Naive thymus-derived CD4-positive, alpha-beta T cell (primary cell): ENCODE measurements at regions not wholly inside any gene's neighbourhood (a gene's known extent, or its start where the extent isn't known, plus 50 kb on each side); places are given as distances from the start of the nearest gene placed in this dataset.
A peak's percentile ranks its signal among the peaks of the same experiment; 100 is the strongest.
"Not testable (repeated sequence)": the region's sequence is repeated elsewhere in the genome, so short reads cannot be mapped to it uniquely, and the experiment has no call there.

Source experiments
- ATAC-seq: fragments of 150-1000 bp; cut with Tn5 transposase; 2 replicates; pipeline ENCODE4 v1.10.0; 2021; ENCODE audit warnings: mild to moderate bottlenecking, moderate library complexity
- CTCF ChIA-PET: fragments of 350-600 bp; sonication (Branson Sonifier 250); formaldehyde crosslinking; loops from one replicate; lab custom pipeline; 2021; ENCODE audit warnings: antibody characterized with exemption; lab: Charles Lee
- POLR2A ChIA-PET: fragments of 350-600 bp; sonication (Branson Sonifier 250); formaldehyde crosslinking; loops from one replicate; lab custom pipeline; 2021; ENCODE audit warnings: antibody characterized with exemption, inconsistent platforms; lab: Charles Lee
- DNase-seq, 9 donors: peaks; one replicate each; pipeline versions ENCODE4 v3.0.0 to v3.0.0-alpha.2; 2020 to 2022; ENCODE audit warnings: mixed read lengths in 1 of 9
- H3K27ac ChIP-seq: one replicate; pipeline ENCODE4 v1.7.0; 2013; ENCODE audit warnings: mild to moderate bottlenecking, low read depth, low read length, moderate library complexity
- H3K27me3 ChIP-seq, 2 donors: one replicate each; pipeline ENCODE4 v1.7.0; 2013; ENCODE audit warnings: low read length in 2 of 2, mild to moderate bottlenecking in 2 of 2, moderate library complexity in 2 of 2; ENCODE audit not compliant: control insufficient read depth in 2 of 2, insufficient read depth in 2 of 2
- H3K36me3 ChIP-seq, 3 experiments: 1 replicate in 2 of 3; 2 replicates in 1 of 3; pipeline ENCODE4 v1.7.0; 2013; ENCODE audit warnings: low read length in 3 of 3, mild to moderate bottlenecking in 3 of 3, moderate library complexity in 1 of 3; ENCODE audit not compliant: insufficient read depth in 3 of 3, control insufficient read depth in 2 of 3
- H3K4me1 ChIP-seq, 2 donors: one replicate each; pipeline ENCODE4 v1.7.0; 2013; ENCODE audit warnings: low read length in 2 of 2, mild to moderate bottlenecking in 2 of 2, moderate library complexity in 1 of 2; ENCODE audit not compliant: control insufficient read depth in 2 of 2, insufficient read depth in 2 of 2
- H3K4me3 ChIP-seq: 2 replicates; pipeline ENCODE4 v1.7.0; 2013; ENCODE audit warnings: mild to moderate bottlenecking, low read length
- H3K9me3 ChIP-seq, 3 experiments: 1 replicate in 2 of 3; 2 replicates in 1 of 3; pipeline ENCODE4 v1.7.0; 2013; ENCODE audit warnings: low read length in 3 of 3; ENCODE audit not compliant: control insufficient read depth in 2 of 3
- H3K27ac Mint-ChIP-seq, 9 donors: one replicate each; pipeline ENCODE4 v1.8.0; 2020 to 2022; ENCODE audit warnings: mixed read lengths in 9 of 9, mild to moderate bottlenecking in 8 of 9, moderate library complexity in 5 of 9, inconsistent platforms in 2 of 9
- H3K27me3 Mint-ChIP-seq, 5 donors: one replicate each; pipeline ENCODE4 v1.8.0; 2021 to 2022; ENCODE audit warnings: mixed read lengths in 5 of 5, mild to moderate bottlenecking in 1 of 5
- H3K36me3 Mint-ChIP-seq, 5 donors: one replicate each; pipeline ENCODE4 v1.8.0; 2020 to 2022; ENCODE audit warnings: mixed read lengths in 5 of 5, mild to moderate bottlenecking in 3 of 5, inconsistent platforms in 1 of 5
- H3K4me1 Mint-ChIP-seq, 7 donors: one replicate each; pipeline ENCODE4 v1.8.0; 2020 to 2022; ENCODE audit warnings: mixed read lengths in 7 of 7, mild to moderate bottlenecking in 3 of 7, inconsistent platforms in 1 of 7
- H3K4me3 Mint-ChIP-seq, 10 donors: one replicate each; pipeline ENCODE4 v1.8.0; 2020 to 2022; ENCODE audit warnings: mild to moderate bottlenecking in 10 of 10, mixed read lengths in 10 of 10, moderate library complexity in 6 of 10, inconsistent platforms in 2 of 10
- H3K9me3 Mint-ChIP-seq, 11 donors: one replicate each; pipeline ENCODE4 v1.8.0; 2020 to 2022; ENCODE audit warnings: mixed read lengths in 11 of 11, mild to moderate bottlenecking in 4 of 11, inconsistent platforms in 1 of 11, moderate library complexity in 1 of 11
- intact Hi-C, 2 donors: fragments of 100-400 bp; cut with micrococcal nuclease; formaldehyde crosslinking; loops; one replicate each; pipeline ENCODE4 v1.15.1; 2023

DNA sequence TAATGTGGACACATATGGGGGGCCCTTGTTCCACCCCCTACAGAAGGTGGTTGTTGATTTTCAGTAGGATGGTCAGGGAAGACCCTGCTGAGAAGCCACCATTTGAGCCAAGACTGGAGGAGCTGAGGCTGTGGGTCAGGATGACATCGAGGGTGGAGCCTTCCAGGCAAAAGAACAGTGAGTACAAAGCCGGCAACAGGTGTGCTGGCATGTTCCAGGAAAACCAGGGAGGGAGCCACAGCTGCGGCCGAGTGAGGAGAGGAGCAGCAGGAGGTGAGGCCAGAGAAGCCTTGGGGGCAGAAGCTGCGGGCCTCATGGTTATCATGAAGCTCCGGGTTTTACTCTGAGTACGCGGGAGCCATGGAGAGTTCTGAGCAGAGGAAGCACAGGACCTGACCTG is 126.9 kb upstream of the SULF2 start:
- ATAC-seq, H3K36me3 Mint-ChIP-seq, H3K9me3 ChIP-seq, H3K27ac ChIP-seq, DNase-seq, H3K4me1 ChIP-seq, H3K36me3 ChIP-seq, H3K4me3 ChIP-seq, H3K4me1 Mint-ChIP-seq, intact Hi-C loops, H3K27ac Mint-ChIP-seq, H3K27me3 ChIP-seq, CTCF ChIA-PET, POLR2A ChIA-PET, H3K4me3 Mint-ChIP-seq: not testable (repeated sequence)
- Mint-ChIP-seq H3K27me3 (peaks cover 0 to 46% (median 24%) of the 10 kb centered on the region in 5 donors), H3K9me3 (peaks cover 3 to 14% (median 10%) of the 10 kb centered on the region in 11 donors)

DNA sequence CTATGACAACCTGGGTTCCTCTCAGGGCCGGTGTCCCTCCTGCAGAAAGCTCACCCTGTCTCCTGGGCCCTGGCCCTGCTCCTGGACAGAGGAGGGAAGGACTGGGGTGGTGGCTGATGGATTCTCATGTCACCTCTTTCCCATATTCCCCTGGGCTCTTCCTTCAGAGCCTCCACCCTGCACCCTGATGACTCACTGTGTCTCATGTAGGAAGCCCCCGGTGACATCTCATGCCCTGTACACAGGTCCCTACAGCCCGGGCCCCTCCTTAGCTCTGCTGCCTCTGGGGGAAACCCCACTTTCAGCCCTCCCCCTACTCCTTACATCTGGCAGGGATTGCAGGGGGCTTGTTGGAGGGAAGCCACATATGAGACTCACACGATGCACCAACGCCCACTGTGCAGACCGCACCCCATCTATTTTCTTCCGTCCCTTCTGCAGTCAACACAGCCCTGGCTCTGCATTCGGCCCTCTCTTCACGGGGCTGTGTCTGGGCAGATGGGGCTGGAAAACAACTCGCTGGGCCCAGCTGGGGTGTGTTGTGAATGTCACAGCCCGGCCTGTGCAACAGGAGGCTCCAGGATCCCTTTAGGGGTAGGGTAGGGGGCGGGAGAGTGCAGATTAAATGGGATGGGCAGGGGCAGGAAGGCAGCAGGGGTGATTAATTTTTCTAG is 124.6 kb upstream of the SULF2 start:
- H3K36me3 Mint-ChIP-seq, H3K4me3 Mint-ChIP-seq, DNase-seq, H3K4me3 ChIP-seq, POLR2A ChIA-PET, H3K36me3 ChIP-seq, intact Hi-C loops, H3K27ac ChIP-seq, H3K9me3 ChIP-seq, H3K4me1 Mint-ChIP-seq, H3K27me3 ChIP-seq, CTCF ChIA-PET, H3K9me3 Mint-ChIP-seq, H3K27ac Mint-ChIP-seq, H3K4me1 ChIP-seq, ATAC-seq: not testable (repeated sequence)
- H3K27me3 Mint-ChIP-seq = peaks cover 0 to 36% (median 15%) of the 10 kb centered on the region in 5 donors

DNA sequence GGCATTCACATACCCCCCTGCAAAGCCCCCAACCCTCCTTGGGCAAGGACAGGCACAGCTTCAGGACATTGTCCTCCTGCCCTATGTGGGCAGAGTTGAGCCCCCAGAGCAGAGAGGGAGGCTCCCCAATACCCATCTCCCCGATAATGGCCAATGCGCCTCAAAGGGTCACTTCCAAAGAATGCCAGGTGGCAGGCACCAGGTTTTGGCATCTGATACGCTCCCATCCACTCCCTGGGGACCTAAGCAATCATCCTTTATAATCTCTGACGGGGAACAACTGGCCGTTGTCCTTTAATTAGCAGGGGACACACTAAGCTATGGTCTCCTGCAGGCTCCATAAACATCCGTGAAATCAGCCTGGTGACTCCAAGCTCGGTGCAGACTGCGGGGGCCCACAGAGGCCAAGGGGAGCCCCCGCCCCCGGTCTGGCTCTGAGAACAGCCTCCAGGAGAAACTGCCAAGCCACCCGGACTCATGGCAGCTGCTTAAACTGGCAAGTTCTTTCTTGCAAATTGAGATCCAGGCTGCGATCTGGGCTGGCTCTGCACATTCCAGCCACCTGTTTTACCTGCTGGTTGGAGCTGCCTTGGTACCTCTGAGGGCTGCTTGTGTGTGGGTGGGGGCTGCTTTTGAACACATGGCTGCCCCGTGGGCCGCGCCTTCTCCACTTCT is 123.2 kb upstream of the SULF2 start:
- H3K9me3 ChIP-seq, H3K27ac ChIP-seq, H3K36me3 Mint-ChIP-seq, H3K4me1 ChIP-seq, DNase-seq, POLR2A ChIA-PET, H3K4me3 Mint-ChIP-seq, CTCF ChIA-PET, ATAC-seq, intact Hi-C loops, H3K4me3 ChIP-seq, H3K27me3 ChIP-seq, H3K27ac Mint-ChIP-seq, H3K4me1 Mint-ChIP-seq, H3K9me3 Mint-ChIP-seq, H3K36me3 ChIP-seq: not testable (repeated sequence)
- peaks cover 0 to 34% (median 16%) of the 10 kb centered on the region in 5 donors for H3K27me3 Mint-ChIP-seq

DNA sequence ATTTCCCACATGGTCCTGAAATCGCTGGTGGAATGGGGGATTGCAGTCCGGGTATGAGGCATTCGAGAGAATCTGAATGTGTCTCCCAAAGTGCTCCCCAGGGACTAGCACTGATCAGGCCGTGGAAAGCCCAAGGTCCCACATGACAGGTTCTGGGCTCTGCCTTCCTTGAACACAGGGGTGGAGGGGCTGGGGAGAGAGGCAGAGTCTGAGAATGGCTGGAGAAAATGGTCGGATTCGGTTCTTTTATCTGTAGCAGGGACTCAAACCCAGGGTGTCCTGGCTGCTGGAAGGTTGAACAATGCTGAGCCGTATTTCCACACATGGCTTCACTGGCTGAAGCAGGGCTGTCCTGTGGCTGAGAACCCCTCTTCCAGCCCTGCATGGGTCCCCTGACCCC is 122.7 kb upstream of the SULF2 start:
- H3K4me1 Mint-ChIP-seq, ATAC-seq, H3K27ac ChIP-seq, H3K27ac Mint-ChIP-seq, CTCF ChIA-PET, H3K4me3 Mint-ChIP-seq, intact Hi-C loops, H3K36me3 ChIP-seq, POLR2A ChIA-PET, H3K27me3 ChIP-seq, H3K4me3 ChIP-seq, H3K4me1 ChIP-seq, H3K9me3 Mint-ChIP-seq, H3K9me3 ChIP-seq, DNase-seq, H3K36me3 Mint-ChIP-seq: not testable (repeated sequence)
- peaks cover 0 to 28% (median 11%) of the 10 kb centered on the region in 5 donors for H3K27me3 Mint-ChIP-seq

DNA sequence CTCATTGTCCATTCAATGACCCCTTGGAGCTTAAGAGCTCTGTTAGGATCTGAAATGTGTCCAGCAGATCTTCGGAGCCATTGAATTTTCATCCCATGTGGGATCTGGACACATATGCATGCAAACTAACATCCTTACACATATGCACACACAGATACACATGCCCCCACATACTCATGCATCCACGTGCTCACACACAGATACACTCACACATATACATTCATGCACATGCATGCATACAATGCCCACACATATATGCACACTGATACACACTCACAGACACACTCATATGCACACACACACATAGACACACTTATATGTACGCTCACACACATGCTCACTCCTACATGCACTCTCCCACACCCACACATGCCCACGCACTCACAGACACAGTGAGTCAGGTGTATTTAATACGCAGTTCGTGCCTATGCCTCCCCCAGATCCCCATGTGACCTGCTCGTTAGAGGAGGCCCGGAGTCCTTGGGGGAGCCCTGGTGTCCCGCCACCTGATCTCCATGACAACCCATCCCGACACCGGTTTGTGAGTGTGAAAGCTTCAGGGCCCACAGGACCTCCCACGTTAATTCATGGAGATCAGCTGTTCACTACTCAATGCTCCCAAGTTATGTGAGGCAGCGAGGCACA is 121.9 kb upstream of the SULF2 start:
- intact Hi-C loops = no loop called here
- H3K27me3 Mint-ChIP-seq = peaks cover 0 to 25% (median 10%) of the 10 kb centered on the region in 5 donors
- Histone ChIP-seq H3K4me1 (no peaks in the 10 kb centered on the region), H3K4me3 (no peak overlapping the region), H3K36me3 (no peaks in the 10 kb centered on the region), H3K27ac (no peak overlapping the region), H3K9me3 (no peaks in the 10 kb centered on the region), H3K27me3 (no peaks in the 10 kb centered on the region)
- peaks cover 0 to 1% (median 0%) of the 10 kb centered on the region in 11 donors for H3K9me3 Mint-ChIP-seq
- peaks cover 0 to 1% (median 0%) of the 10 kb centered on the region in 7 donors for H3K4me1 Mint-ChIP-seq
- ChIA-PET CTCF (no interaction called here), POLR2A (no interaction called here)
- no peak overlapping the region for H3K4me3 Mint-ChIP-seq
- DNase-seq (no peak), ATAC-seq (no peak)
- peak overlapping the region in 1 of 9 donors; percentile 35 for H3K27ac Mint-ChIP-seq
- H3K36me3 Mint-ChIP-seq = no peaks in the 10 kb centered on the region

DNA sequence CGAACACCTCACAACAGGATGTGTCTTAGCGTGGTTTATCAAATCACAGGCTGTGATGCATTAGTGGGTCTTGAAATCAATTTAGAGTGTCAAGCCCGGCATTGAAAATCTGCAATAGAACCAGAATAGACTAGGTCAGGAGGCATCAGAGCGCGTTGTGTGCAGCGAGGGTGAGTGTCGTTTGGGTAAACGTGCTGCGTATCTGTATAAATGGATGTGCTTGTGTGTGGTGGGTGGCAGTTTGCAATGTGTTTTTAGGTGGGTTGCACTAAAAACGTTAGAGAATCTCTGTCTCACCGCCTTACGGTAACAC is 121.0 kb upstream of the SULF2 start:
- H3K27me3 Mint-ChIP-seq = peaks cover 0 to 19% (median 5%) of the 10 kb centered on the region in 5 donors
- no peaks in the 10 kb centered on the region for H3K36me3 Mint-ChIP-seq
- intact Hi-C loops = no loop called here
- no peak overlapping the region for H3K27ac ChIP-seq
- no peaks in the 10 kb centered on the region for H3K4me1 ChIP-seq
- peaks cover 0 to 1% (median 0%) of the 10 kb centered on the region in 7 donors for H3K4me1 Mint-ChIP-seq
- ChIA-PET POLR2A (no interaction called here), CTCF (no interaction called here)
- H3K4me3 ChIP-seq = no peak overlapping the region
- H3K27me3 ChIP-seq = no peaks in the 10 kb centered on the region
- no peak overlapping the region for H3K4me3 Mint-ChIP-seq
- no peak overlapping the region for H3K27ac Mint-ChIP-seq
- ATAC-seq (no peak), DNase-seq (no peak)
- no peaks in the 10 kb centered on the region for H3K9me3 ChIP-seq
- H3K9me3 Mint-ChIP-seq = peaks cover 0 to 1% (median 0%) of the 10 kb centered on the region in 11 donors
- H3K36me3 ChIP-seq = no peaks in the 10 kb centered on the region
